ENCODE measurements at regions not wholly inside any gene's neighbourhood (a gene's known extent, or its start where the extent isn't known, plus 50 kb on each side); places are given as distances from the start of the nearest gene placed in this dataset.

DNA sequence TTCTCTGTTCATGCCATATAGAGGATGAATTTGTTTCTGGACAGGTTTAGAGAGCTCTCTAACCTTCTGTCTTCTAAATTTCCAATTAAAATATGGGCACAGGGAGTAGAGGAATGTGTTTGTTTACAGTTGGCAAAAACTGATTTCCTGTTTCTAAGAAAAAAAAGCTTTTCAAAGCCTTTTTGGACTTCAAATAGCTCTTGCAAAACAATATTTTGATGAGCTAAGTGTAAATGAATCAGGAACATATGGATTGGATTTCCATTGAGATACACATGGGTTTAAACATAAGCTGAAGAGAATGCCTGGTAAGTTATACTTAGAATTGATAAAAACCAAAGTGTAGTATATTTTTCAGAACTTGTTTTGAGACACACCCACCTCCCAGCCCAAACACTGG, 677.5 kb downstream of the NYAP2 start:
- H3K27ac ChIP-seq, result no peak overlapping the region
- DNase-seq, result no peak
- H3K9me3 ChIP-seq, result no peaks in the 10 kb centered on the region
- no peaks in the 10 kb centered on the region for H3K4me1 ChIP-seq
- no peaks in the 10 kb centered on the region for H3K36me3 ChIP-seq (ENCODE audit: low read depth, missing control alignments)
- TF ChIP-seq, protein P1, sequence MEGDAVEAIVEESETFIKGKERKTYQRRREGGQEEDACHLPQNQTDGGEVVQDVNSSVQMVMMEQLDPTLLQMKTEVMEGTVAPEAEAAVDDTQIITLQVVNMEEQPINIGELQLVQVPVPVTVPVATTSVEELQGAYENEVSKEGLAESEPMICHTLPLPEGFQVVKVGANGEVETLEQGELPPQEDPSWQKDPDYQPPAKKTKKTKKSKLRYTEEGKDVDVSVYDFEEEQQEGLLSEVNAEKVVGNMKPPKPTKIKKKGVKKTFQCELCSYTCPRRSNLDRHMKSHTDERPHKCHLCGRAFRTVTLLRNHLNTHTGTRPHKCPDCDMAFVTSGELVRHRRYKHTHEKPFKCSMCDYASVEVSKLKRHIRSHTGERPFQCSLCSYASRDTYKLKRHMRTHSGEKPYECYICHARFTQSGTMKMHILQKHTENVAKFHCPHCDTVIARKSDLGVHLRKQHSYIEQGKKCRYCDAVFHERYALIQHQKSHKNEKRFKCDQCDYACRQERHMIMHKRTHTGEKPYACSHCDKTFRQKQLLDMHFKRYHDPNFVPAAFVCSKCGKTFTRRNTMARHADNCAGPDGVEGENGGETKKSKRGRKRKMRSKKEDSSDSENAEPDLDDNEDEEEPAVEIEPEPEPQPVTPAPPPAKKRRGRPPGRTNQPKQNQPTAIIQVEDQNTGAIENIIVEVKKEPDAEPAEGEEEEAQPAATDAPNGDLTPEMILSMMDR (IDR thresholded peaks at IDR 0.05), result no peak
- TF ChIP-seq POLR2A (IDR thresholded peaks at IDR 0.05), result no peak
- intact Hi-C loops (cut with DNase I; ENCODE audit: low total_unique reads), result no loop called here
- H3K27me3 ChIP-seq, result no peaks in the 10 kb centered on the region
- no peak overlapping the region for H3K4me3 ChIP-seq

DNA sequence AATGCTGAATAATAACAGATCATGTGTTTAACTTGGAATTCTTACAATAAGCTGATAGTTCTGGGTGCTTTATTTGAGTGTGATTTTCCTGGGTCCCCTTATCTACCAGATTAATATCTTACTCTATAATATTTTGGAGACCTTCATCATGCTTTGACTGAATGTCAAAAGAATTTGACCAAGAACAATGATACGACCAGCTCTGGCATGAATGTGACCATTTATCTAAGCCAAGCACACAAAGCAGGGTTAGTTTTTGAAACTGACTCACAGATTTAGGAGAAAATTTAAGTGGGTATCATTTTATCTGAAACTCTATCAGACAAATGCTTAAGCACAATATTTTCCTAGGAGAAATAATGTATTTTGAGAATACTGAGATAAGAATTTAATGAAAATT, 677.0 kb downstream of the NYAP2 start:
- Histone ChIP-seq H3K27ac (no peak overlapping the region), H3K36me3 (ENCODE audit: low read depth, missing control alignments) (no peaks in the 10 kb centered on the region), H3K9me3 (no peaks in the 10 kb centered on the region), H3K4me1 (no peaks in the 10 kb centered on the region), H3K27me3 (no peaks in the 10 kb centered on the region), H3K4me3 (no peak overlapping the region)
- no peak for TF ChIP-seq POLR2A (IDR thresholded peaks at IDR 0.05)
- TF ChIP-seq, protein P1 (IDR thresholded peaks at IDR 0.05), result no peak
- WGBS, 2 donors, result 79 to 85% methylated on average over 1 of the region's 1 CpG
- no peak for DNase-seq
- intact Hi-C loops (cut with DNase I; ENCODE audit: low total_unique reads), result no loop called here

DNA sequence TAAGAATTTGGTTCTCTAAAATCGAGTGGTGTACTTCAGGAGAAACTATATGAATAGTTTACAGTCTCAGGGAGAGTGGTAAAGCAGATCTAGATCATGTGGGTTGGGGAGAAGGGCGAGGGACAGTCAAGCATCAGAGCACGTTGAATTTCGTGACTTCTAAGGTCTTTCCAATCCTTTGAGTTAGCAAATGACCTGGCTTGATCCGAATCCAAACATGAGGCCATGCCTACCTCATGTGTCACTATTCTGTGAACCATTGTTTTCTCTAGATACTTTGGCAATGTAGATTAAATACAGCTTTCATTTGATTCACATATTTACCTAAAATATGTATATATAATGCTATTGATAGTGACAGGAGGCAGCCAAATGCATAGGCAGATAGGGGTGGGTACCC, 674.9 kb downstream of the NYAP2 start:
- no peaks in the 10 kb centered on the region for H3K4me1 ChIP-seq
- DNase-seq, result no peak
- H3K27ac ChIP-seq, result no peak overlapping the region
- intact Hi-C loops (cut with DNase I; ENCODE audit: low total_unique reads), result no loop called here
- no peaks in the 10 kb centered on the region for H3K27me3 ChIP-seq
- no peak overlapping the region for H3K4me3 ChIP-seq
- WGBS, 2 donors, result 91 to 93% methylated on average over 5 of the region's 5 CpGs
- TF ChIP-seq, protein P1 (IDR thresholded peaks at IDR 0.05), result no peak
- no peak for TF ChIP-seq POLR2A (IDR thresholded peaks at IDR 0.05)
- H3K36me3 ChIP-seq (ENCODE audit: low read depth, missing control alignments), result no peaks in the 10 kb centered on the region
- no peaks in the 10 kb centered on the region for H3K9me3 ChIP-seq

DNA sequence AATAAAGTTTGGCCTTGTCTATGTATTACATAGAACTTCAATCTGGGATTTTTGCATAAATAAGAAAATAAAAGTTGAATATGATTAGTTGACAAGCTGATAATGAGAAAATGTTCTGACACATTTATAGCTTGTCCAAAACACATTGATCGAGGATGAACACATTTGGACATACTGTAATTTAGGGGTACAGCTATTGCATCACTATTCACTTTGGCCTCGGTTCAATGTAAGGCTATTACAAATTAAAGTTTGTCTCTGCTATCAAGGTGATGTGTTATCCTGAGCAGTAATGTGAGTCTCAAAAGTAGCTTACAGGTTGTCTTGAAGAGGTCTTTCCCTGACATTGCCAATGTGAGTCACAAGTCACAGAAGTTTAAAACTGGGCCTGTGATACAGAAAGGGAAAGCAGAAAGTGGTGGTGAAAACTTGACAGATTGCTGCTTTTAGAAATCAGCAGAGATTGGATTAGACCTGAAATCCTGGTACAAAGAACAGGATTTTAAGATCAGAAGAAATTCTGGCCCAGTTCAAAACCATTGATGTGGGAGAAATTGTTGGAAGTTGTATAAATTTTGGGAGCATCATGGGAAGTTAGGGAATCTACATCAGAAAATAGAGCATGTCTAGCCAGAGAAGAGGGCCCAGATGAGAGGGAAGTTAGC, 674.1 kb downstream of the NYAP2 start:
- H3K9me3 ChIP-seq, result no peaks in the 10 kb centered on the region
- H3K27ac ChIP-seq, result no peak overlapping the region
- no peaks in the 10 kb centered on the region for H3K27me3 ChIP-seq
- 89 to 92% methylated on average over 2 of the region's 2 CpGs for WGBS, 2 donors
- H3K36me3 ChIP-seq (ENCODE audit: low read depth, missing control alignments), result no peaks in the 10 kb centered on the region
- intact Hi-C loops (cut with DNase I; ENCODE audit: low total_unique reads), result no loop called here
- TF ChIP-seq, protein P1 (IDR thresholded peaks at IDR 0.05), result no peak
- TF ChIP-seq POLR2A (IDR thresholded peaks at IDR 0.05), result no peak
- H3K4me1 ChIP-seq, result no peaks in the 10 kb centered on the region
- DNase-seq, result no peak
- no peak overlapping the region for H3K4me3 ChIP-seq

DNA sequence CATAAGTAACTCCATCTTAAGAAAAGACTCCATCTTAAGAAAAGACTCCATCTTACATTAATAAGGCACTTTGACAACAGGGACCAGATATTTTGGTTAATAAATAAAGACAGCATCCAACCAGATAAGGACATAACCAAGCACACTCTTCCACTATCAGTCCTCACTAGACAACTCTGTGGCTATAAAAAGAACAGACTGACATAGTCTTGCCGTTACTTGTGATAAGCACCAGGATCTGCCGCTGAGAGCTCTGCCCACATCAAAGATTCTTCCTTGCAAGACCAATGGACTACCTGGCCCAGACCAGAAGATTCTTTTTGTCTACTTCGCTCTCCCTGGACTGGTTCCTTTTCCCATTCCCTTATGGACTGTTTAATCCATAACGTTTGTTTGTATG, 667.4 kb downstream of the NYAP2 start:
- no peak overlapping the region for H3K4me3 ChIP-seq
- DNase-seq, result no peak
- H3K36me3 ChIP-seq (ENCODE audit: low read depth, missing control alignments), result no peaks in the 10 kb centered on the region
- WGBS, 2 donors, result 57 to 70% methylated on average over 4 of the region's 4 CpGs
- no peak for TF ChIP-seq POLR2A (IDR thresholded peaks at IDR 0.05)
- TF ChIP-seq, protein P1 (IDR thresholded peaks at IDR 0.05), result no peak
- H3K4me1 ChIP-seq, result no peaks in the 10 kb centered on the region
- no peaks in the 10 kb centered on the region for H3K27me3 ChIP-seq
- intact Hi-C loops (cut with DNase I; ENCODE audit: low total_unique reads), result no loop called here
- no peaks in the 10 kb centered on the region for H3K9me3 ChIP-seq
- H3K27ac ChIP-seq, result no peak overlapping the region

Data from testis (tissue), 2 donors.